Osteocyte (in vitro differentiated cells): ENCODE measurements at regions not wholly inside any gene's neighbourhood (a gene's known extent, or its start where the extent isn't known, plus 50 kb on each side); places are given as distances from the start of the nearest gene placed in this dataset.
"Not testable (repeated sequence)": the region's sequence is repeated elsewhere in the genome, so short reads cannot be mapped to it uniquely, and the experiment has no call there.

Experiments
- DNase-seq: peaks from one replicate; pipeline ENCODE4 v3.0.0; 2021; ENCODE audit warnings: mixed read lengths; ENCODE audit not compliant: unreplicated experiment; ENCODE audit errors: extremely low spot score
- H3K27ac Mint-ChIP-seq: one replicate; pipeline ENCODE4 v1.8.0; 2021; ENCODE audit warnings: mild to moderate bottlenecking, mixed read lengths; ENCODE audit not compliant: unreplicated experiment
- H3K27me3 Mint-ChIP-seq: one replicate; pipeline ENCODE4 v1.8.0; 2021; ENCODE audit warnings: mixed read lengths; ENCODE audit not compliant: unreplicated experiment
- H3K36me3 Mint-ChIP-seq: one replicate; pipeline ENCODE4 v1.8.0; 2021; ENCODE audit warnings: mixed read lengths; ENCODE audit not compliant: unreplicated experiment
- H3K4me1 Mint-ChIP-seq: one replicate; pipeline ENCODE4 v1.8.0; 2021; ENCODE audit warnings: mixed read lengths; ENCODE audit not compliant: unreplicated experiment
- H3K4me3 Mint-ChIP-seq: one replicate; pipeline ENCODE4 v1.8.0; 2021; ENCODE audit warnings: mild to moderate bottlenecking, moderate library complexity, mixed read lengths; ENCODE audit not compliant: unreplicated experiment
- H3K9me3 Mint-ChIP-seq: one replicate; pipeline ENCODE4 v1.8.0; 2021; ENCODE audit warnings: mixed read lengths; ENCODE audit not compliant: unreplicated experiment
- CTCF ChIP-seq: fragments of 200-600 bp; sonication (generic); IDR thresholded peaks from 2 replicates; pipeline ENCODE4 v1.5.0; 2021; ENCODE audit warnings: antibody characterized with exemption, mild to moderate bottlenecking, moderate library complexity

- DNase-seq = no peak
- TF ChIP-seq CTCF = no peak
- Mint-ChIP-seq H3K4me3 (no peak overlapping the region), H3K27me3 (no peaks in the 10 kb centered on the region), H3K9me3 (no peaks in the 10 kb centered on the region), H3K27ac (no peak overlapping the region), H3K4me1 (peaks cover 22% of the 10 kb centered on the region), H3K36me3 (no peaks in the 10 kb centered on the region)
Measured at GRCh38 chr22:48486558-48486957, 1341.1 kb downstream of the BRD1 start.

GRCh38 chr22:48486134-48486532, 1341.5 kb downstream of the BRD1 start:
- Mint-ChIP-seq H3K4me3 (no peak overlapping the region), H3K9me3 (no peaks in the 10 kb centered on the region), H3K36me3 (no peaks in the 10 kb centered on the region), H3K27ac (no peak overlapping the region), H3K27me3 (no peaks in the 10 kb centered on the region), H3K4me1 (peaks cover 18% of the 10 kb centered on the region)
- no peak for DNase-seq
- no peak for TF ChIP-seq CTCF

- peaks cover 13% of the 10 kb centered on the region for H3K4me1 Mint-ChIP-seq
- H3K4me3 Mint-ChIP-seq = no peak overlapping the region
- H3K36me3 Mint-ChIP-seq = no peaks in the 10 kb centered on the region
- no peak for TF ChIP-seq CTCF
- no peaks in the 10 kb centered on the region for H3K9me3 Mint-ChIP-seq
- H3K27ac Mint-ChIP-seq = no peak overlapping the region
- no peak for DNase-seq
- no peaks in the 10 kb centered on the region for H3K27me3 Mint-ChIP-seq
Measured at GRCh38 chr22:48485149-48486133, 1342.2 kb downstream of the BRD1 start.

GRCh38 chr22:48483764-48484528, 1343.7 kb downstream of the BRD1 start:
- peak; percentile 75 for DNase-seq
- Mint-ChIP-seq H3K4me3 (no peak overlapping the region), H3K36me3 (no peaks in the 10 kb centered on the region), H3K9me3 (no peaks in the 10 kb centered on the region), H3K27ac (no peak overlapping the region), H3K27me3 (no peaks in the 10 kb centered on the region), H3K4me1 (peaks cover 12% of the 10 kb centered on the region)
- no peak for TF ChIP-seq CTCF

GRCh38 chr22:48482771-48483170, 1344.9 kb downstream of the BRD1 start:
- Mint-ChIP-seq H3K9me3 (no peaks in the 10 kb centered on the region), H3K4me3 (no peak overlapping the region), H3K4me1 (peaks cover 14% of the 10 kb centered on the region), H3K27me3 (no peaks in the 10 kb centered on the region), H3K36me3 (no peaks in the 10 kb centered on the region), H3K27ac (no peak overlapping the region)
- DNase-seq = no peak
- TF ChIP-seq CTCF = no peak

GRCh38 chr22:48482198-48482597, 1345.5 kb downstream of the BRD1 start:
- H3K4me1 Mint-ChIP-seq = peaks cover 19% of the 10 kb centered on the region
- H3K27ac Mint-ChIP-seq = not testable (repeated sequence)

More at GRCh38 chr22:48482198-48482597, 1345.5 kb downstream of the BRD1 start:
- not testable (repeated sequence) for H3K27me3 Mint-ChIP-seq, H3K4me3 Mint-ChIP-seq, H3K36me3 Mint-ChIP-seq, H3K9me3 Mint-ChIP-seq, DNase-seq
